OCI-LY1 (cell line): ENCODE measurements at regions not wholly inside any gene's neighbourhood (a gene's known extent, or its start where the extent isn't known, plus 50 kb on each side); places are given as distances from the start of the nearest gene placed in this dataset.

Source experiments
- CTCF ChIP-seq: fragments of 200-600 bp; sonication (generic), shearing (Covaris generic); IDR thresholded peaks from 2 replicates; pipeline ENCODE4 v1.5.1; 2017; ENCODE audit warnings: mild to moderate bottlenecking, antibody characterized with exemption, low read length, moderate library complexity, mixed read lengths
- EZH2 ChIP-seq: fragments of 200-600 bp; sonication (generic), shearing (Covaris generic); IDR thresholded peaks from 2 replicates; pipeline ENCODE4 v1.8.0; 2017; ENCODE audit warnings: borderline replicate concordance, mixed run types, mild to moderate bottlenecking, antibody characterized with exemption, low read length, moderate library complexity, mixed read lengths

GRCh38 chr2:173596244-173596643 lies 241.6 kb downstream of the CDCA7 start:
- TF ChIP-seq CTCF (no peak), EZH2 (no peak)
